ENCODE measurements at regions not wholly inside any gene's neighbourhood (a gene's known extent, or its start where the extent isn't known, plus 50 kb on each side); places are given as distances from the start of the nearest gene placed in this dataset.

DNA sequence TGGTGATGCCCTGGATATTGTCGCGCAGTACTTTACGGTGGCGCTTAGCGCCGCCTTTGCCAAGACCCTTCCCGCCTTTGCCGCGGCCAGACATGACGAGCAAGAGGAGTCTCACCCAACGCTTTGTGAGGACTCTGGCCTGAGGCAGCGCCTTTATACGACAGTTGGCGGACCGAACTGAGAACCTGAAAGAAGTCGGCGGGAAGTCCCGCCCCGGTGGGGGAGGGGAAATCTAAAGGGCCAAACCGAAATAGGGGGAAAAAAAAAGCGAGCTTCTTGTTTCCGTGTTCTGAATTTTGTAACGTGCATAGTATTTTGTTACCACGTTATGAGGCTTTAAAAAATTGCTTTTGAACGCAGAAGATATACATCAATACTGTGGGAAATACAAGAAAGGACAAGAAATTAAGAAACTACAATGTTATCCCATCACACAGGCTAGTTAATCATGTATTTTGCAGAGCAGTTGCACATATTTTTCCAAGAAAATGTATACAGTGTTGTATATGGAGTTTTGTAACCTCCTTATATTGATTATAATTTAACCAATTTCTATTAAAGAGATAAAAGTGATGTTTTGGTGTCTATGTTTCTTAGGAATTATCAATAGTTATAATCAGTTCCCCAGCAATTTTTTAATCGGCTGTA lies 80.6 kb downstream of the OR2B2 start (continued):
- TF ChIP-seq, protein P1, sequence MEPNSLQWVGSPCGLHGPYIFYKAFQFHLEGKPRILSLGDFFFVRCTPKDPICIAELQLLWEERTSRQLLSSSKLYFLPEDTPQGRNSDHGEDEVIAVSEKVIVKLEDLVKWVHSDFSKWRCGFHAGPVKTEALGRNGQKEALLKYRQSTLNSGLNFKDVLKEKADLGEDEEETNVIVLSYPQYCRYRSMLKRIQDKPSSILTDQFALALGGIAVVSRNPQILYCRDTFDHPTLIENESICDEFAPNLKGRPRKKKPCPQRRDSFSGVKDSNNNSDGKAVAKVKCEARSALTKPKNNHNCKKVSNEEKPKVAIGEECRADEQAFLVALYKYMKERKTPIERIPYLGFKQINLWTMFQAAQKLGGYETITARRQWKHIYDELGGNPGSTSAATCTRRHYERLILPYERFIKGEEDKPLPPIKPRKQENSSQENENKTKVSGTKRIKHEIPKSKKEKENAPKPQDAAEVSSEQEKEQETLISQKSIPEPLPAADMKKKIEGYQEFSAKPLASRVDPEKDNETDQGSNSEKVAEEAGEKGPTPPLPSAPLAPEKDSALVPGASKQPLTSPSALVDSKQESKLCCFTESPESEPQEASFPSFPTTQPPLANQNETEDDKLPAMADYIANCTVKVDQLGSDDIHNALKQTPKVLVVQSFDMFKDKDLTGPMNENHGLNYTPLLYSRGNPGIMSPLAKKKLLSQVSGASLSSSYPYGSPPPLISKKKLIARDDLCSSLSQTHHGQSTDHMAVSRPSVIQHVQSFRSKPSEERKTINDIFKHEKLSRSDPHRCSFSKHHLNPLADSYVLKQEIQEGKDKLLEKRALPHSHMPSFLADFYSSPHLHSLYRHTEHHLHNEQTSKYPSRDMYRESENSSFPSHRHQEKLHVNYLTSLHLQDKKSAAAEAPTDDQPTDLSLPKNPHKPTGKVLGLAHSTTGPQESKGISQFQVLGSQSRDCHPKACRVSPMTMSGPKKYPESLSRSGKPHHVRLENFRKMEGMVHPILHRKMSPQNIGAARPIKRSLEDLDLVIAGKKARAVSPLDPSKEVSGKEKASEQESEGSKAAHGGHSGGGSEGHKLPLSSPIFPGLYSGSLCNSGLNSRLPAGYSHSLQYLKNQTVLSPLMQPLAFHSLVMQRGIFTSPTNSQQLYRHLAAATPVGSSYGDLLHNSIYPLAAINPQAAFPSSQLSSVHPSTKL (CRISPR knock-in tag; IDR thresholded peaks at IDR 0.05), result peak; percentile 80
- 0 out of 2 replicates have a peak, but pooled peaks have one; percentile 77 for TF ChIP-seq HNRNPL (IDR thresholded peaks at IDR 0.05; ENCODE audit: low read depth, low read length)
- TF ChIP-seq KAT7 (CRISPR knock-in tag; IDR thresholded peaks at IDR 0.05; ENCODE audit: borderline replicate concordance), result peak; percentile 87
- TF ChIP-seq, protein P2, sequence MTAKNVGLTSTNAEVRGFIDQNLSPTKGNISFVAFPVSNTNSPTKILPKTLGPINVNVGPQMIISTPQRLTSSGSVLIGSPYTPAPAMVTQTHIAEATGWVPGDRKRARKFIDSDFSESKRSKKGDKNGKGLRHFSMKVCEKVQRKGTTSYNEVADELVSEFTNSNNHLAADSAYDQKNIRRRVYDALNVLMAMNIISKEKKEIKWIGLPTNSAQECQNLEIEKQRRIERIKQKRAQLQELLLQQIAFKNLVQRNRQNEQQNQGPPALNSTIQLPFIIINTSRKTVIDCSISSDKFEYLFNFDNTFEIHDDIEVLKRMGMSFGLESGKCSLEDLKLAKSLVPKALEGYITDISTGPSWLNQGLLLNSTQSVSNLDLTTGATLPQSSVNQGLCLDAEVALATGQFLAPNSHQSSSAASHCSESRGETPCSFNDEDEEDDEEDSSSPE (CRISPR knock-in tag; IDR thresholded peaks at IDR 0.05), result peak; percentile 86
- 0 out of 2 replicates have a peak, but pooled peaks have one; percentile 19 for TF ChIP-seq ZFX (CRISPR knock-in tag; IDR thresholded peaks at IDR 0.05; ENCODE audit: low read depth)
- TF ChIP-seq ELF3 (CRISPR knock-in tag; IDR thresholded peaks at IDR 0.05), result peak; percentile 71
- peak; percentile 66 for TF ChIP-seq FOXO1 (CRISPR knock-in tag; IDR thresholded peaks at IDR 0.05)
- peak; percentile 66 for TF ChIP-seq ZNF263 (CRISPR knock-in tag; IDR thresholded peaks at IDR 0.05)
- TF ChIP-seq, protein P3, sequence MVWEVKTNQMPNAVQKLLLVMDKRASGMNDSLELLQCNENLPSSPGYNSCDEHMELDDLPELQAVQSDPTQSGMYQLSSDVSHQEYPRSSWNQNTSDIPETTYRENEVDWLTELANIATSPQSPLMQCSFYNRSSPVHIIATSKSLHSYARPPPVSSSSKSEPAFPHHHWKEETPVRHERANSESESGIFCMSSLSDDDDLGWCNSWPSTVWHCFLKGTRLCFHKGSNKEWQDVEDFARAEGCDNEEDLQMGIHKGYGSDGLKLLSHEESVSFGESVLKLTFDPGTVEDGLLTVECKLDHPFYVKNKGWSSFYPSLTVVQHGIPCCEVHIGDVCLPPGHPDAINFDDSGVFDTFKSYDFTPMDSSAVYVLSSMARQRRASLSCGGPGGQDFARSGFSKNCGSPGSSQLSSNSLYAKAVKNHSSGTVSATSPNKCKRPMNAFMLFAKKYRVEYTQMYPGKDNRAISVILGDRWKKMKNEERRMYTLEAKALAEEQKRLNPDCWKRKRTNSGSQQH (CRISPR knock-in tag; IDR thresholded peaks at IDR 0.05; ENCODE audit: low read depth), result 0 out of 2 replicates have a peak, but pooled peaks have one; percentile 56
- TF ChIP-seq, protein P4, sequence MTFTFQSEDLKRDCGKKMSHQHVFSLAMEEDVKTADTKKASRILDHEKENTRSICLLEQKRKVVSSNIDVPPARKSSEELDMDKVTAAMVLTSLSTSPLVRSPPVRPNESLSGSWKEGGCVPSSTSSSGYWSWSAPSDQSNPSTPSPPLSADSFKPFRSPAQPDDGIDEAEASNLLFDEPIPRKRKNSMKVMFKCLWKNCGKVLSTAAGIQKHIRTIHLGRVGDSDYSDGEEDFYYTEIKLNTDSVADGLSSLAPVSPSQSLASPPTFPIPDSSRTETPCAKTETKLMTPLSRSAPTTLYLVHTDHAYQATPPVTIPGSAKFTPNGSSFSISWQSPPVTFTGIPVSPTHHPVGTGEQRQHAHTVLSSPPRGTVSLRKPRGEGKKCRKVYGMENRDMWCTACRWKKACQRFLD (CRISPR knock-in tag; IDR thresholded peaks at IDR 0.05; ENCODE audit: borderline replicate concordance), result peak; percentile 69; the same call in 1 of the 2 replicates
- peak; percentile 68; the same call in 1 of the 2 replicates for TF ChIP-seq TSC22D2 (CRISPR knock-in tag; IDR thresholded peaks at IDR 0.05; ENCODE audit: borderline replicate concordance)
- TF ChIP-seq NCOA2 (CRISPR knock-in tag; IDR thresholded peaks at IDR 0.05), result peak; percentile 50
- TF ChIP-seq CBX1 (IDR thresholded peaks at IDR 0.05; ENCODE audit: low read depth), result peak; percentile 43
- TF ChIP-seq KLF6 (CRISPR knock-in tag; IDR thresholded peaks at IDR 0.05), result peak; percentile 23; the same call in 1 of the 2 replicates
- TF ChIP-seq, protein P5, sequence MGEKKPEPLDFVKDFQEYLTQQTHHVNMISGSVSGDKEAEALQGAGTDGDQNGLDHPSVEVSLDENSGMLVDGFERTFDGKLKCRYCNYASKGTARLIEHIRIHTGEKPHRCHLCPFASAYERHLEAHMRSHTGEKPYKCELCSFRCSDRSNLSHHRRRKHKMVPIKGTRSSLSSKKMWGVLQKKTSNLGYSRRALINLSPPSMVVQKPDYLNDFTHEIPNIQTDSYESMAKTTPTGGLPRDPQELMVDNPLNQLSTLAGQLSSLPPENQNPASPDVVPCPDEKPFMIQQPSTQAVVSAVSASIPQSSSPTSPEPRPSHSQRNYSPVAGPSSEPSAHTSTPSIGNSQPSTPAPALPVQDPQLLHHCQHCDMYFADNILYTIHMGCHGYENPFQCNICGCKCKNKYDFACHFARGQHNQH (CRISPR knock-in tag; IDR thresholded peaks at IDR 0.05), result peak; percentile 85
- TF ChIP-seq, protein P6, sequence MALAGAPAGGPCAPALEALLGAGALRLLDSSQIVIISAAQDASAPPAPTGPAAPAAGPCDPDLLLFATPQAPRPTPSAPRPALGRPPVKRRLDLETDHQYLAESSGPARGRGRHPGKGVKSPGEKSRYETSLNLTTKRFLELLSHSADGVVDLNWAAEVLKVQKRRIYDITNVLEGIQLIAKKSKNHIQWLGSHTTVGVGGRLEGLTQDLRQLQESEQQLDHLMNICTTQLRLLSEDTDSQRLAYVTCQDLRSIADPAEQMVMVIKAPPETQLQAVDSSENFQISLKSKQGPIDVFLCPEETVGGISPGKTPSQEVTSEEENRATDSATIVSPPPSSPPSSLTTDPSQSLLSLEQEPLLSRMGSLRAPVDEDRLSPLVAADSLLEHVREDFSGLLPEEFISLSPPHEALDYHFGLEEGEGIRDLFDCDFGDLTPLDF (CRISPR knock-in tag; IDR thresholded peaks at IDR 0.05), result peak; percentile 87; the same call in 1 of the 2 replicates
- peak; percentile 83 for TF ChIP-seq ZNF644 (CRISPR knock-in tag; IDR thresholded peaks at IDR 0.05; ENCODE audit: low read depth)

All from HepG2 (cell line).